ENCODE measurements at regions not wholly inside any gene's neighbourhood (a gene's known extent, or its start where the extent isn't known, plus 50 kb on each side); places are given as distances from the start of the nearest gene placed in this dataset.

DNA sequence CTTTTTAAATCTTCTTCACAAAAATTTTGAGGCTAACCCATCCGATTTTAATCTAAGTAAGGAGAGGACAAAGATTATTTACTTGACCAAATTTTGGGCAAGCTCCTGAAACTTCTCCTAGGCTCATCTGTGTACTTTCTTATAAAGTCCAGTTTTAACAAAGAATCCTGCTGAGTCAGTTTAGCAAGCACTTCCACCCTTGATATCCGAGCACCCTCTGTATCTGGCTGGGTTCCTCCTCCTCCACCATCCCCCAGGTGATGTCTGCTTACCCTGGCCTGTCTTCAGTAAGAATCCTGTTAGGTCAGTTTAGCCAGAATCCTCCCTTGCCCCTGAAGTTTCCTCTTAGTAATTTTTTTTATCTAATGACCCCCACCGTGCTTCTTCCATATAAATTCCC is 140.5 kb downstream of the PHLDA1 start:
- peak; percentile 79 for TF ChIP-seq ZSCAN16 (tag by site-specific recombination; IDR thresholded peaks at IDR 0.05)
- no peak for TF ChIP-seq OSR2 (tag by site-specific recombination; IDR thresholded peaks at IDR 0.05)
- Histone ChIP-seq H3K27ac (ENCODE audit: extremely low read depth, low read depth, low read length) (no peak overlapping the region), H3K36me3 (ENCODE audit: control insufficient read depth in 2 of 2, insufficient read depth in 1 of 2, low read length in 2 of 2) (no peaks in the 10 kb centered on the region), H3K9me3 (ENCODE audit: control insufficient read depth, insufficient read depth, low read depth, low read length) (no peaks in the 10 kb centered on the region), H3K4me3 (ENCODE audit: low read depth, low read length) (no peak overlapping the region), H3K4me1 (ENCODE audit: control insufficient read depth, insufficient read depth, low read length) (no peaks in the 10 kb centered on the region; the same call in 1 of the 2 replicates)
- ChIA-PET CTCF (interaction anchor here (1.0 kb wide), 1 partner anchor 13 kb away, joined by 3 read pairs; no protein-coding TSS in a partner anchor), POLR2A (no interaction called here)

DNA sequence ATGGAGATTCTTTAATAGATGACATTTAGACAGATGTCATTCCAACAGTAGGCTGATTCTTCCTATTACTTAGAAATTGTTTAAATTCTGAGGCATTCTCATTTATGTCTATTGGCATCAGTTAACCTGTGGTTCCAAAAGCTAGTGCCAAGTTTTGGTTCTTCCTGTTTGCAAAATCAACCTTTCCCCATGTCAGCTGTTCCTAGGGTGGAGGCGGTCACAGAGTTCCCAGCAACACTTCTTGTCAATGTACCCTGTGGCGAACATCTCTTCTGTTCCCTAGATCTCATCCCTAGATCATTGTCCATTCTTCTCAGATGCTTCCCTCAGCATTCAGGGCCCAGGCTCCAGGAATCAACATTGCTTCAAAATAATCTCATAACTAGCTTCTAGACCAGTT is 140.9 kb downstream of the PHLDA1 start:
- ChIA-PET CTCF (no interaction called here), POLR2A (no interaction called here)
- Histone ChIP-seq H3K4me1 (ENCODE audit: control insufficient read depth, insufficient read depth, low read length) (no peaks in the 10 kb centered on the region; the same call in 1 of the 2 replicates), H3K27ac (ENCODE audit: extremely low read depth, low read depth, low read length) (no peak overlapping the region), H3K9me3 (ENCODE audit: control insufficient read depth, insufficient read depth, low read depth, low read length) (no peaks in the 10 kb centered on the region), H3K4me3 (ENCODE audit: low read depth, low read length) (no peak overlapping the region), H3K36me3 (ENCODE audit: control insufficient read depth in 2 of 2, insufficient read depth in 1 of 2, low read length in 2 of 2) (no peaks in the 10 kb centered on the region)
- TF ChIP-seq ZXDB (tag by site-specific recombination; IDR thresholded peaks at IDR 0.05) (no peak), ZNF138 (tag by site-specific recombination; IDR thresholded peaks at IDR 0.05; ENCODE audit: borderline replicate concordance) (no peak), RBAK (tag by site-specific recombination; IDR thresholded peaks at IDR 0.05) (no peak), ZFP69B (tag by site-specific recombination; IDR thresholded peaks at IDR 0.05) (no peak), HOXD13 (CRISPR knock-in tag; IDR thresholded peaks at IDR 0.05; ENCODE audit: borderline replicate concordance) (no peak), OSR2 (tag by site-specific recombination; IDR thresholded peaks at IDR 0.05) (no peak), SP3 (tag by site-specific recombination; IDR thresholded peaks at IDR 0.05) (no peak)

DNA sequence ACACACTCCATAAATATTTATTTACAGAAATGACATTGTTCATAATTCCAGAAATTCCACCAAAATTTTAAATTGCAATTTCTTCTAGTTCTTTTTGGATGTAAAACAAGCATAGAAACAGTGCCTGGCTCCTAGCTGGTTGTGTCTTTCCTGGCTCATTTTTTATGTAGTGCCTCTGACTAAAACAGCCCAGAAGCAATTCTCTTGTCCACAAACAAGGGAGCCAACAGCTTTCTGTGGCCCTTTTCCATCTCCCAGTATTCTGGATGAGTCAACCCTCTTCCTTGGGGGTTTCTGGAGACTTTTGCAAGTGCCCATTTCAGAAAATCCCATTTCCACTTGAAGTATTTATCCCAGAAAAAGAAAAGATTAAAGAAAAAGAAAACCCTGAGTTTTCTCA is 141.4 kb downstream of the PHLDA1 start:
- ChIA-PET CTCF (interaction anchor here (1.1 kb wide), 1 partner anchor 983 kb away, joined by 4 read pairs; no protein-coding TSS in a partner anchor), POLR2A (no interaction called here)
- TF ChIP-seq, protein P1, sequence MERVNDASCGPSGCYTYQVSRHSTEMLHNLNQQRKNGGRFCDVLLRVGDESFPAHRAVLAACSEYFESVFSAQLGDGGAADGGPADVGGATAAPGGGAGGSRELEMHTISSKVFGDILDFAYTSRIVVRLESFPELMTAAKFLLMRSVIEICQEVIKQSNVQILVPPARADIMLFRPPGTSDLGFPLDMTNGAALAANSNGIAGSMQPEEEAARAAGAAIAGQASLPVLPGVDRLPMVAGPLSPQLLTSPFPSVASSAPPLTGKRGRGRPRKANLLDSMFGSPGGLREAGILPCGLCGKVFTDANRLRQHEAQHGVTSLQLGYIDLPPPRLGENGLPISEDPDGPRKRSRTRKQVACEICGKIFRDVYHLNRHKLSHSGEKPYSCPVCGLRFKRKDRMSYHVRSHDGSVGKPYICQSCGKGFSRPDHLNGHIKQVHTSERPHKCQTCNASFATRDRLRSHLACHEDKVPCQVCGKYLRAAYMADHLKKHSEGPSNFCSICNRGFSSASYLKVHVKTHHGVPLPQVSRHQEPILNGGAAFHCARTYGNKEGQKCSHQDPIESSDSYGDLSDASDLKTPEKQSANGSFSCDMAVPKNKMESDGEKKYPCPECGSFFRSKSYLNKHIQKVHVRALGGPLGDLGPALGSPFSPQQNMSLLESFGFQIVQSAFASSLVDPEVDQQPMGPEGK (tag by site-specific recombination; IDR thresholded peaks at IDR 0.05) = no peak
- no peak for TF ChIP-seq KLF9 (tag by site-specific recombination; IDR thresholded peaks at IDR 0.05; ENCODE audit: low read depth)
- no peaks in the 10 kb centered on the region for H3K36me3 ChIP-seq (ENCODE audit: control insufficient read depth in 2 of 2, insufficient read depth in 1 of 2, low read length in 2 of 2)
- H3K4me3 ChIP-seq (ENCODE audit: low read depth, low read length) = no peak overlapping the region
- no peaks in the 10 kb centered on the region; the same call in 1 of the 2 replicates for H3K4me1 ChIP-seq (ENCODE audit: control insufficient read depth, insufficient read depth, low read length)
- H3K27ac ChIP-seq (ENCODE audit: extremely low read depth, low read depth, low read length) = no peak overlapping the region
- no peaks in the 10 kb centered on the region for H3K9me3 ChIP-seq (ENCODE audit: control insufficient read depth, insufficient read depth, low read depth, low read length)

DNA sequence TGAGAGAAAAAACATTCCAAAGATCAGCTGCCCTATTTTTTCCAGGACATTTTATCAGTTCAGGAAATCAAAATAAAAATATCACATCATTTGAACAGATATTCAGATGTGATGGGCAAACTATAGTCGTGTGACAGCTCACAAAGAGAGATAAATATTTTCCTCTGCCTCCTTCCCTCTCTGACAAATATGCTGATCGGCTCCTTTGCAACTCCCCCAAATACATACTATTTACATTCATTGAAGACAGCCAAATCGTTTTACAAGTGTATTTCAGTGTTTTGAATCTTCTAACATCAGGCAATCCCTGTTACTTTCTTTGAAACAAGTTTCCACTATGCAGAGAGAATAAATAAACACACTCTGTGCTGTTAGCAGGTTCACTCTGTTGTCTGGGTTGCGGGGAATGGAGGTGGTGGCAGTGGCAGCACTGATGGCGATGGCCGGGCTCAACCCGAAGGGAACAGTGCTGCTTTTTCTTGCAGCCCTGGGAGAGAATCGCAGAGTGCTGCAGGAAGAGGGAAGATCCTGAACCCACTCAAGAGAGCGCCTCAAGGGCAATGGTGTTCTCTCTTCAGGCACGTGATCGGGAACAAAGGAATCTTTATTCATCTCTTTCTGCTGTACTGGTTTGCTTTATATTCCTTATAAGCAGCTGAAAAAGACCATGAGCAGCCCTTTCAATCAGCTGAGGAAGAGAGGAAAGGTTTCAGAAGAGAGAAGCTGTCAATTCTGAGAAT is 142.5 kb downstream of the PHLDA1 start:
- POLR2A ChIA-PET = no interaction called here
- H3K9me3 ChIP-seq (ENCODE audit: control insufficient read depth, insufficient read depth, low read depth, low read length) = no peaks in the 10 kb centered on the region
- no peak overlapping the region for H3K4me3 ChIP-seq (ENCODE audit: low read depth, low read length)
- CTCF ChIA-PET = interaction anchor here (0.7 to 1.1 kb wide), 2 partner anchors 409 to 985 kb away, joined by 3 to 4 read pairs; no protein-coding TSS in a partner anchor
- no peaks in the 10 kb centered on the region for H3K36me3 ChIP-seq (ENCODE audit: control insufficient read depth in 2 of 2, insufficient read depth in 1 of 2, low read length in 2 of 2)
- no peak for TF ChIP-seq ZNF501 (tag by site-specific recombination; IDR thresholded peaks at IDR 0.05)
- TF ChIP-seq ZNF701 (tag by site-specific recombination; IDR thresholded peaks at IDR 0.05) = no peak
- no peak for TF ChIP-seq KLF10 (tag by site-specific recombination; IDR thresholded peaks at IDR 0.05)
- TF ChIP-seq ZNF654 (tag by site-specific recombination; IDR thresholded peaks at IDR 0.05; ENCODE audit: low read depth) = no peak
- TF ChIP-seq ZNF677 (tag by site-specific recombination; IDR thresholded peaks at IDR 0.05) = no peak
- TF ChIP-seq ZNF548 (tag by site-specific recombination; IDR thresholded peaks at IDR 0.05) = no peak
- no peak for TF ChIP-seq ZNF555 (tag by site-specific recombination; conservative IDR thresholded peaks at IDR 0.05)
- no peak for TF ChIP-seq SALL2 (tag by site-specific recombination; IDR thresholded peaks at IDR 0.05; ENCODE audit: borderline replicate concordance)
- TF ChIP-seq ZNF776 (tag by site-specific recombination; IDR thresholded peaks at IDR 0.05; ENCODE audit: borderline replicate concordance) = no peak
- H3K27ac ChIP-seq (ENCODE audit: extremely low read depth, low read depth, low read length) = no peak overlapping the region
- H3K4me1 ChIP-seq (ENCODE audit: control insufficient read depth, insufficient read depth, low read length) = no peaks in the 10 kb centered on the region; the same call in 1 of the 2 replicates
